ENCODE measurements at regions not wholly inside any gene's neighbourhood (a gene's known extent, or its start where the extent isn't known, plus 50 kb on each side); places are given as distances from the start of the nearest gene placed in this dataset.

DNA sequence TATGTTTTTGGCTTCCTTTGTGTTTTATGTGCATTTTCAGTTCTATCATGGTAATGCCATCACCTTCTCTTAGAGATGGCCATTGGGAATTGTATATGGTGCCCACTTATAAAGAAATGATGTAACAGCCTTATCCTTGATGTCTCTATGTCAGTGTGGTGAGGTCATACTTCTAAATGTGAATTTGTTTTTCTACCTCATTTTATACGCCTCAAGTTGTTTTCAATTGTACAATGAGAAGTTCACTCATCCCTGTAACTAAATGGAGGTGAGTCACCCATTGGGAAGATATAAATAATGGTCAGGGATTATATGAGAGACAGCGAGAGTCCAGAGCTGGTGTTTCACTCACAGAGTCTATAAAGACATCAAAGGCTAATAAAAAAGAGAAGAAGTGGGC lies 402.4 kb downstream of the AGTPBP1 start:
- TF ChIP-seq, protein P1, sequence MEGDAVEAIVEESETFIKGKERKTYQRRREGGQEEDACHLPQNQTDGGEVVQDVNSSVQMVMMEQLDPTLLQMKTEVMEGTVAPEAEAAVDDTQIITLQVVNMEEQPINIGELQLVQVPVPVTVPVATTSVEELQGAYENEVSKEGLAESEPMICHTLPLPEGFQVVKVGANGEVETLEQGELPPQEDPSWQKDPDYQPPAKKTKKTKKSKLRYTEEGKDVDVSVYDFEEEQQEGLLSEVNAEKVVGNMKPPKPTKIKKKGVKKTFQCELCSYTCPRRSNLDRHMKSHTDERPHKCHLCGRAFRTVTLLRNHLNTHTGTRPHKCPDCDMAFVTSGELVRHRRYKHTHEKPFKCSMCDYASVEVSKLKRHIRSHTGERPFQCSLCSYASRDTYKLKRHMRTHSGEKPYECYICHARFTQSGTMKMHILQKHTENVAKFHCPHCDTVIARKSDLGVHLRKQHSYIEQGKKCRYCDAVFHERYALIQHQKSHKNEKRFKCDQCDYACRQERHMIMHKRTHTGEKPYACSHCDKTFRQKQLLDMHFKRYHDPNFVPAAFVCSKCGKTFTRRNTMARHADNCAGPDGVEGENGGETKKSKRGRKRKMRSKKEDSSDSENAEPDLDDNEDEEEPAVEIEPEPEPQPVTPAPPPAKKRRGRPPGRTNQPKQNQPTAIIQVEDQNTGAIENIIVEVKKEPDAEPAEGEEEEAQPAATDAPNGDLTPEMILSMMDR (IDR thresholded peaks at IDR 0.05) = no peak
- TF ChIP-seq POLR2AphosphoS5 (IDR thresholded peaks at IDR 0.05) (no peak), POLR2A (IDR thresholded peaks at IDR 0.05) (no peak)

Measured in breast epithelium (tissue), 3 donors.